ENCODE measurements at regions not wholly inside any gene's neighbourhood (a gene's known extent, or its start where the extent isn't known, plus 50 kb on each side); places are given as distances from the start of the nearest gene placed in this dataset.

- TF ChIP-seq, protein P1, sequence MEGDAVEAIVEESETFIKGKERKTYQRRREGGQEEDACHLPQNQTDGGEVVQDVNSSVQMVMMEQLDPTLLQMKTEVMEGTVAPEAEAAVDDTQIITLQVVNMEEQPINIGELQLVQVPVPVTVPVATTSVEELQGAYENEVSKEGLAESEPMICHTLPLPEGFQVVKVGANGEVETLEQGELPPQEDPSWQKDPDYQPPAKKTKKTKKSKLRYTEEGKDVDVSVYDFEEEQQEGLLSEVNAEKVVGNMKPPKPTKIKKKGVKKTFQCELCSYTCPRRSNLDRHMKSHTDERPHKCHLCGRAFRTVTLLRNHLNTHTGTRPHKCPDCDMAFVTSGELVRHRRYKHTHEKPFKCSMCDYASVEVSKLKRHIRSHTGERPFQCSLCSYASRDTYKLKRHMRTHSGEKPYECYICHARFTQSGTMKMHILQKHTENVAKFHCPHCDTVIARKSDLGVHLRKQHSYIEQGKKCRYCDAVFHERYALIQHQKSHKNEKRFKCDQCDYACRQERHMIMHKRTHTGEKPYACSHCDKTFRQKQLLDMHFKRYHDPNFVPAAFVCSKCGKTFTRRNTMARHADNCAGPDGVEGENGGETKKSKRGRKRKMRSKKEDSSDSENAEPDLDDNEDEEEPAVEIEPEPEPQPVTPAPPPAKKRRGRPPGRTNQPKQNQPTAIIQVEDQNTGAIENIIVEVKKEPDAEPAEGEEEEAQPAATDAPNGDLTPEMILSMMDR (conservative IDR thresholded peaks at IDR 0.05; ENCODE audit: low read depth, low read length), result no peak
- no peak for TF ChIP-seq EZH2 (IDR thresholded peaks at IDR 0.05; ENCODE audit: borderline replicate concordance, low read depth, low read length, poor library complexity, severe bottlenecking)
Observed at GRCh38 chr1:63721531-63722189, 52.2 kb upstream of the ROR1 start.
